GM18858 (cell line): ENCODE measurements at regions not wholly inside any gene's neighbourhood (a gene's known extent, or its start where the extent isn't known, plus 50 kb on each side); places are given as distances from the start of the nearest gene placed in this dataset.

Experiments
- ATAC-seq: cut with Tn5 transposase; IDR thresholded peaks from one replicate; pipeline ENCODE4 v1.9.1; 2021; ENCODE audit not compliant: unreplicated experiment

GRCh38 chr1:239436286-239436685, 49.9 kb downstream of the CHRM3 start:
- no peak for ATAC-seq

- ATAC-seq, result no peak
Observed at GRCh38 chr1:239437822-239438221, 51.5 kb downstream of the CHRM3 start.

- ATAC-seq, result no peak
Observed at GRCh38 chr1:239438891-239439290, 52.5 kb downstream of the CHRM3 start.

GRCh38 chr1:239443361-239443760, 57.0 kb downstream of the CHRM3 start:
- no peak for ATAC-seq

- ATAC-seq, result no peak
Observed at GRCh38 chr1:239446611-239447010, 60.2 kb downstream of the CHRM3 start.

GRCh38 chr1:239448911-239449310, 62.5 kb downstream of the CHRM3 start:
- no peak for ATAC-seq

GRCh38 chr1:239455743-239456142, 69.4 kb downstream of the CHRM3 start:
- no peak for ATAC-seq

GRCh38 chr1:239456788-239457187, 70.4 kb downstream of the CHRM3 start:
- ATAC-seq, result no peak

GRCh38 chr1:239457491-239458143, 71.2 kb downstream of the CHRM3 start:
- no peak for ATAC-seq

- no peak for ATAC-seq
Observed at GRCh38 chr1:239458144-239458500, 71.8 kb downstream of the CHRM3 start.

GRCh38 chr1:239467730-239468129, 81.4 kb downstream of the CHRM3 start:
- no peak for ATAC-seq

GRCh38 chr1:239478069-239478468, 91.7 kb downstream of the CHRM3 start:
- no peak for ATAC-seq

- ATAC-seq, result no peak
Observed at GRCh38 chr1:239483391-239483790, 97.0 kb downstream of the CHRM3 start.

GRCh38 chr1:239493811-239494414, 107.5 kb downstream of the CHRM3 start:
- no peak for ATAC-seq

- no peak for ATAC-seq
Observed at GRCh38 chr1:239505094-239505493, 118.7 kb downstream of the CHRM3 start.

GRCh38 chr1:239507826-239508225, 121.5 kb downstream of the CHRM3 start:
- no peak for ATAC-seq

GRCh38 chr1:239511875-239512274, 125.5 kb downstream of the CHRM3 start:
- no peak for ATAC-seq

GRCh38 chr1:239516579-239516978, 130.2 kb downstream of the CHRM3 start:
- no peak for ATAC-seq

- no peak for ATAC-seq
Observed at GRCh38 chr1:239526391-239526790, 140.0 kb downstream of the CHRM3 start.

GRCh38 chr1:239527051-239527693, 140.8 kb downstream of the CHRM3 start:
- ATAC-seq, result no peak

- ATAC-seq, result no peak
Observed at GRCh38 chr1:239536165-239536849, 149.9 kb downstream of the CHRM3 start.

- no peak for ATAC-seq
Observed at GRCh38 chr1:239537795-239538194, 151.4 kb downstream of the CHRM3 start.
